IPS-NIHi7 (cell line): ENCODE measurements at regions not wholly inside any gene's neighbourhood (a gene's known extent, or its start where the extent isn't known, plus 50 kb on each side); places are given as distances from the start of the nearest gene placed in this dataset.

Experiments
- DNase-seq: peaks from one replicate; pipeline ENCODE4 v3.0.0; 2012; ENCODE audit warnings: mixed read lengths; ENCODE audit errors: extremely low spot score

- DNase-seq: no peak
These were observed 539.4 kb upstream of the MGMT start for GRCh38 chr10:128927497-128928161.

- DNase-seq: no peak
These were observed 538.7 kb upstream of the MGMT start for GRCh38 chr10:128928231-128928836.

- DNase-seq: no peak
These were observed 537.9 kb upstream of the MGMT start for GRCh38 chr10:128929131-128929530.

GRCh38 chr10:128929767-128930166 lies 537.3 kb upstream of the MGMT start:
- DNase-seq: no peak

- no peak for DNase-seq
These were observed 536.5 kb upstream of the MGMT start for GRCh38 chr10:128930515-128930914.

- DNase-seq: peak; percentile 16
These were observed 534.8 kb upstream of the MGMT start for GRCh38 chr10:128932071-128932820.

GRCh38 chr10:128934492-128934891 lies 532.5 kb upstream of the MGMT start:
- no peak for DNase-seq

- no peak for DNase-seq
These were observed 530.6 kb upstream of the MGMT start for GRCh38 chr10:128936392-128936791.

GRCh38 chr10:128938558-128938957 lies 528.5 kb upstream of the MGMT start:
- DNase-seq: no peak

GRCh38 chr10:128940081-128940480 lies 527.0 kb upstream of the MGMT start:
- DNase-seq: no peak

GRCh38 chr10:128943111-128943510 lies 523.9 kb upstream of the MGMT start:
- no peak for DNase-seq

GRCh38 chr10:128945398-128945797 lies 521.6 kb upstream of the MGMT start:
- no peak for DNase-seq

GRCh38 chr10:128950159-128950915 lies 516.7 kb upstream of the MGMT start:
- DNase-seq: no peak

GRCh38 chr10:128950916-128951275 lies 516.1 kb upstream of the MGMT start:
- DNase-seq: no peak

GRCh38 chr10:128952856-128953255 lies 514.2 kb upstream of the MGMT start:
- DNase-seq: no peak

- no peak for DNase-seq
These were observed 510.9 kb upstream of the MGMT start for GRCh38 chr10:128956149-128956548.

GRCh38 chr10:128957221-128957620 lies 509.8 kb upstream of the MGMT start:
- DNase-seq: no peak

GRCh38 chr10:128958834-128959690 lies 508.0 kb upstream of the MGMT start:
- no peak for DNase-seq

GRCh38 chr10:128959746-128960145 lies 507.3 kb upstream of the MGMT start:
- no peak for DNase-seq

GRCh38 chr10:128960517-128960916 lies 506.5 kb upstream of the MGMT start:
- DNase-seq: no peak

- no peak for DNase-seq
These were observed 504.9 kb upstream of the MGMT start for GRCh38 chr10:128962182-128962581.
